HCT116 (cell line): ENCODE measurements at regions not wholly inside any gene's neighbourhood (a gene's known extent, or its start where the extent isn't known, plus 50 kb on each side); places are given as distances from the start of the nearest gene placed in this dataset.

Experiments used
- ATAC-seq: fragments of 200-7000 bp; cut with Tn5 transposase; 2 replicates; pipeline ENCODE4 v1.9.1; 2020; ENCODE audit warnings: mild to moderate bottlenecking, moderate library complexity
- BruUV-seq: library from RNA; stranded (reverse); fragments of 400-500 nt; replicated peaks from 2 replicates; lab custom pipeline; 2021; lab: Mats Ljungman, UMichigan
- CTCF ChIA-PET: fragments of 300-600 bp; sonication (Branson Sonifier 250); formaldehyde crosslinking; loops from one replicate; lab custom pipeline; 2021; ENCODE audit warnings: antibody characterized with exemption; lab: Charles Lee
- POLR2A ChIA-PET: fragments of 300-600, 350-600 bp; sonication (Branson Sonifier 250); formaldehyde crosslinking; loops from one replicate; lab custom pipeline; 2021; ENCODE audit warnings: antibody characterized with exemption; lab: Charles Lee
- RAD21 ChIA-PET, 2 experiments: fragments of 300-600 bp; sonication (Branson Sonifier 250); formaldehyde crosslinking; loops; one replicate each; lab custom pipeline; 2023; ENCODE audit warnings: low total read pairs in 2 of 2; ENCODE audit not compliant: uncharacterized antibody in 2 of 2, unreplicated experiment in 2 of 2, low non-redundant PET in 1 of 2; lab: Charles Lee
- DNase-seq: peaks from one replicate; pipeline ENCODE4 v3.0.0-alpha.2; 2010; ENCODE audit warnings: low read depth, low spot score
- H2AFZ ChIP-seq: fragments of 200-600 bp; shearing (Covaris generic), sonication (generic); 2 replicates; pipeline ENCODE4 v1.6.1; 2017; ENCODE audit warnings: low read depth, mixed run types, mixed read lengths, antibody characterized with exemption, low read length; ENCODE audit not compliant: poor library complexity, severe bottlenecking
- H3K27ac ChIP-seq: 2 replicates; pipeline ENCODE4 v1.5.1; 2012; ENCODE audit warnings: low read depth, low read length
- H3K27me3 ChIP-seq: fragments of 200-600 bp; sonication (generic); 2 replicates; pipeline ENCODE4 v1.6.1; 2016; ENCODE audit warnings: mixed run types, low read length, mixed read lengths; ENCODE audit not compliant: insufficient read depth
- H3K36me3 ChIP-seq, 2 experiments: fragments of 200-500 bp in 1 of 2; fragments of 200-600 bp in 1 of 2; sonication (Bioruptor generic) in 1 of 2; sonication (generic) in 1 of 2; 2 replicates each; pipeline versions ENCODE4 v1.5.1 to v1.6.1; 2014 to 2016; ENCODE audit warnings: low read length in 2 of 2, inconsistent platforms in 1 of 2, mixed read lengths in 1 of 2, mixed run types in 1 of 2; ENCODE audit not compliant: insufficient read depth in 2 of 2, control insufficient read depth in 1 of 2
- H3K4me1 ChIP-seq, 2 experiments: fragments of 200-600 bp in 1 of 2; sonication (generic) in 1 of 2; 2 replicates each; pipeline versions ENCODE4 v1.5.1 to v1.6.1; 2012 to 2017; ENCODE audit warnings: low read length in 2 of 2, inconsistent platforms in 1 of 2, mild to moderate bottlenecking in 1 of 2, mixed read lengths in 1 of 2, mixed run types in 1 of 2, moderate library complexity in 1 of 2; ENCODE audit not compliant: insufficient read depth in 2 of 2, control insufficient read depth in 1 of 2
- H3K4me2 ChIP-seq: fragments of 200-600 bp; sonication (generic); 2 replicates; pipeline ENCODE4 v1.6.1; 2017; ENCODE audit warnings: mixed run types, low read length, mixed read lengths
- H3K4me3 ChIP-seq, 2 experiments: fragments of 200-600 bp in 1 of 2; sonication (generic) in 1 of 2; replicated peaks in 1 of 2; 2 replicates each; pipeline ENCODE4 v1.5.1; 2011 to 2016; ENCODE audit warnings: low read length in 2 of 2, control low read depth in 1 of 2, low read depth in 1 of 2, mild to moderate bottlenecking in 1 of 2, mixed read lengths in 1 of 2, mixed run types in 1 of 2
- H3K79me2 ChIP-seq: fragments of 200-600 bp; sonication (generic); 2 replicates; pipeline ENCODE4 v1.6.1; 2017; ENCODE audit warnings: mild to moderate bottlenecking, mixed run types, low read length, moderate library complexity, mixed read lengths; ENCODE audit not compliant: insufficient read depth
- H3K9ac ChIP-seq: fragments of 200-600 bp; sonication (generic); 2 replicates; pipeline ENCODE4 v1.6.1; 2016; ENCODE audit warnings: low read length, mixed read lengths
- H3K9me2 ChIP-seq: fragments of 200-600 bp; sonication (generic), shearing (Covaris generic); 2 replicates; pipeline ENCODE4 v1.6.1; 2017; ENCODE audit warnings: mixed run types, mild to moderate bottlenecking, moderate library complexity; ENCODE audit not compliant: insufficient read depth
- H3K9me3 ChIP-seq, 2 experiments: fragments of 200-500 bp in 1 of 2; fragments of 200-600 bp in 1 of 2; sonication (Bioruptor generic) in 1 of 2; sonication (generic) in 1 of 2; 2 replicates each; pipeline ENCODE4 v1.6.1; 2014 to 2017; ENCODE audit warnings: low read length in 2 of 2, mixed read lengths in 2 of 2, inconsistent platforms in 1 of 2, low read depth in 1 of 2, mild to moderate bottlenecking in 1 of 2, mixed run types in 1 of 2, moderate library complexity in 1 of 2; ENCODE audit not compliant: control insufficient read depth in 1 of 2, insufficient read depth in 1 of 2
- H4K20me1 ChIP-seq: fragments of 200-600 bp; sonication (generic), shearing (Covaris generic); 2 replicates; pipeline ENCODE4 v1.6.1; 2017; ENCODE audit warnings: mixed run types, mild to moderate bottlenecking, moderate library complexity; ENCODE audit not compliant: insufficient read depth
- CBX3 ChIP-seq: IDR thresholded peaks from 2 replicates; pipeline ENCODE4 v1.6.1; 2012; ENCODE audit warnings: low read depth
- EZH2 ChIP-seq: fragments of 200-600 bp; sonication (generic); IDR thresholded peaks from 2 replicates; pipeline ENCODE4 v1.6.1; 2017; ENCODE audit warnings: antibody characterized with exemption, mixed run types
- EZH2phosphoT487 ChIP-seq: fragments of 200-600 bp; IDR thresholded peaks from 2 replicates; pipeline ENCODE4 v1.6.1; 2018; ENCODE audit warnings: antibody characterized with exemption, borderline replicate concordance
- JUND ChIP-seq: IDR thresholded peaks from 2 replicates; pipeline ENCODE4 v1.6.1; 2012
- MAX ChIP-seq: IDR thresholded peaks from 2 replicates; pipeline ENCODE4 v1.6.1; 2012
- POLR2A ChIP-seq: IDR thresholded peaks from 2 replicates; pipeline ENCODE4 v1.7.0; 2011; ENCODE audit warnings: borderline replicate concordance; ENCODE audit not compliant: insufficient read depth, insufficient read length; ENCODE audit errors: extremely low read depth
- POLR2AphosphoS5 ChIP-seq: IDR thresholded peaks from 2 replicates; pipeline ENCODE4 v1.6.1; 2011; ENCODE audit warnings: mild to moderate bottlenecking, low read depth, low read length, moderate library complexity
- RAD21 ChIP-seq: IDR thresholded peaks from 2 replicates; pipeline ENCODE4 v1.6.1; 2012; ENCODE audit warnings: low read depth, mild to moderate bottlenecking
- SIN3A ChIP-seq: IDR thresholded peaks from 2 replicates; pipeline ENCODE4 v1.6.1; 2012; ENCODE audit warnings: low read depth
- SP1 ChIP-seq: IDR thresholded peaks from 2 replicates; pipeline ENCODE4 v1.6.1; 2012; ENCODE audit warnings: low read depth
- SRF ChIP-seq: IDR thresholded peaks from 2 replicates; pipeline ENCODE4 v1.6.1; 2012; ENCODE audit warnings: low read depth
- TCF7L2 ChIP-seq: IDR thresholded peaks from 2 replicates; pipeline ENCODE4 v1.7.0; 2011; ENCODE audit warnings: borderline replicate concordance, inconsistent platforms; ENCODE audit not compliant: insufficient read depth, insufficient read length; ENCODE audit errors: extremely low read depth
- YY1 ChIP-seq: IDR thresholded peaks from 2 replicates; pipeline ENCODE4 v1.6.1; 2011; ENCODE audit warnings: low read length, low read depth, moderate library complexity, mild to moderate bottlenecking; ENCODE audit not compliant: insufficient replicate concordance; ENCODE audit errors: extremely low read depth
- ZFX ChIP-seq: fragments of 450-650 bp; IDR thresholded peaks from 2 replicates; pipeline ENCODE4 v1.6.1; 2017
- ZNF274 ChIP-seq: fragments of 200-500 bp; sonication (Bioruptor generic); IDR thresholded peaks from 2 replicates; pipeline ENCODE4 v1.6.1; 2014; ENCODE audit warnings: mild to moderate bottlenecking, low read depth, low read length, inconsistent platforms
- intact Hi-C: fragments of 100-400 bp; cut with micrococcal nuclease; formaldehyde crosslinking; loops from 2 replicates; pipeline ENCODE4 v1.10.0; 2022
- TF ChIP-seq, protein P1 (sequence below): IDR thresholded peaks from 2 replicates; pipeline ENCODE4 v1.6.1; 2011; ENCODE audit warnings: mild to moderate bottlenecking, low read length, moderate library complexity; ENCODE audit not compliant: insufficient replicate concordance; ENCODE audit errors: extremely low read depth

GRCh38 chr3:189424922-189425321 lies 206.3 kb upstream of the TP63 start:
- no peaks in the 10 kb centered on the region for H4K20me1 ChIP-seq
- H2AFZ ChIP-seq = no peak overlapping the region
- no peak for ATAC-seq
- POLR2A ChIA-PET = no interaction called here
- RAD21 ChIA-PET = no interaction called here
- no peaks in the 10 kb centered on the region for H3K79me2 ChIP-seq
- intact Hi-C loops = no loop called here
- no peak for TF ChIP-seq EZH2
- TF ChIP-seq SRF = no peak
- TF ChIP-seq TCF7L2 = no peak
- TF ChIP-seq SP1 = no peak
- TF ChIP-seq, all 23 proteins: peak for 0
- DNase-seq = no peak
- Histone ChIP-seq H3K9me2 (no peaks in the 10 kb centered on the region), H3K27me3 (no peaks in the 10 kb centered on the region), H3K4me2 (no peak overlapping the region), H3K9ac (no peak overlapping the region), H3K27ac (no peak overlapping the region), H3K36me3 (no peaks in the 10 kb centered on the region), H3K9me3 (no peaks in the 10 kb centered on the region), H3K4me1 (no peaks in the 10 kb centered on the region), H3K4me3 (no peak overlapping the region)
- BruUV-seq = no TSS peak
- CTCF ChIA-PET = no interaction called here

DNA sequence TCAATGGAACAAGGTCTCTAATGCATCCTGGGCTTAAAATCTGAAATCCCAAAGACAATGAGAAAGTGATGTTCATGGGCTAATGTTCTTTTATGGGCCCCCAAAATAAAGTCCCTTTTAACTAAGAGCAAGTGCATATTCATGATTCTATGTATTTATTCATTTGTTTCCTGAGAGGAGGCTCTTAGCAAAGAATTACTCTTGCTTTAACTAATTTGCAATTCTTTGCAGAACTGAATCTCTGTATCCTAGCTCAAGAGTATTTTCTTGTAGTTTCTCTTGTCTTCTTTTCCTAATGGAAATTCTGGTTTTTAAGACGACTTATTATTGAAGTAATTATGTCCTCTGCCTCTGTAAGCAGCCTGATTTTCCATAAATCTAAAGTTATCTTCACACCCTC lies 202.2 kb upstream of the TP63 start:
- H3K27ac ChIP-seq = no peak overlapping the region
- no peaks in the 10 kb centered on the region for H3K9me3 ChIP-seq
- no peaks in the 10 kb centered on the region for H4K20me1 ChIP-seq
- no peaks in the 10 kb centered on the region for H3K4me1 ChIP-seq
- H3K4me3 ChIP-seq = no peak overlapping the region
- TF ChIP-seq RAD21 = no peak
- TF ChIP-seq MAX = no peak
- no peak for TF ChIP-seq CBX3
- no peak for TF ChIP-seq SIN3A
- no peak for TF ChIP-seq SRF
- TF ChIP-seq, protein P1, sequence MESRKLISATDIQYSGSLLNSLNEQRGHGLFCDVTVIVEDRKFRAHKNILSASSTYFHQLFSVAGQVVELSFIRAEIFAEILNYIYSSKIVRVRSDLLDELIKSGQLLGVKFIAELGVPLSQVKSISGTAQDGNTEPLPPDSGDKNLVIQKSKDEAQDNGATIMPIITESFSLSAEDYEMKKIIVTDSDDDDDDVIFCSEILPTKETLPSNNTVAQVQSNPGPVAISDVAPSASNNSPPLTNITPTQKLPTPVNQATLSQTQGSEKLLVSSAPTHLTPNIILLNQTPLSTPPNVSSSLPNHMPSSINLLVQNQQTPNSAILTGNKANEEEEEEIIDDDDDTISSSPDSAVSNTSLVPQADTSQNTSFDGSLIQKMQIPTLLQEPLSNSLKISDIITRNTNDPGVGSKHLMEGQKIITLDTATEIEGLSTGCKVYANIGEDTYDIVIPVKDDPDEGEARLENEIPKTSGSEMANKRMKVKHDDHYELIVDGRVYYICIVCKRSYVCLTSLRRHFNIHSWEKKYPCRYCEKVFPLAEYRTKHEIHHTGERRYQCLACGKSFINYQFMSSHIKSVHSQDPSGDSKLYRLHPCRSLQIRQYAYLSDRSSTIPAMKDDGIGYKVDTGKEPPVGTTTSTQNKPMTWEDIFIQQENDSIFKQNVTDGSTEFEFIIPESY = no peak
- no peak for TF ChIP-seq JUND
- no peak for TF ChIP-seq EZH2
- no peak for TF ChIP-seq POLR2A
- TF ChIP-seq ZFX = no peak
- TF ChIP-seq ZNF274 = no peak
- no peak for TF ChIP-seq EZH2phosphoT487
- TF ChIP-seq POLR2AphosphoS5 = no peak
- TF ChIP-seq YY1 = no peak
- no peak for TF ChIP-seq SP1
- no peak overlapping the region for H2AFZ ChIP-seq
- no peaks in the 10 kb centered on the region for H3K36me3 ChIP-seq
- ChIA-PET RAD21 (no interaction called here), POLR2A (no interaction called here), CTCF (no interaction called here)
- no peak for DNase-seq
- H3K27me3 ChIP-seq = no peaks in the 10 kb centered on the region
- BruUV-seq = no TSS peak
- intact Hi-C loops = no loop called here
- H3K9me2 ChIP-seq = no peaks in the 10 kb centered on the region
- no peak overlapping the region for H3K9ac ChIP-seq
- no peak for ATAC-seq
- no peak overlapping the region for H3K4me2 ChIP-seq
- no peaks in the 10 kb centered on the region for H3K79me2 ChIP-seq
